ENCODE measurements at regions not wholly inside any gene's neighbourhood (a gene's known extent, or its start where the extent isn't known, plus 50 kb on each side); places are given as distances from the start of the nearest gene placed in this dataset.

DNA sequence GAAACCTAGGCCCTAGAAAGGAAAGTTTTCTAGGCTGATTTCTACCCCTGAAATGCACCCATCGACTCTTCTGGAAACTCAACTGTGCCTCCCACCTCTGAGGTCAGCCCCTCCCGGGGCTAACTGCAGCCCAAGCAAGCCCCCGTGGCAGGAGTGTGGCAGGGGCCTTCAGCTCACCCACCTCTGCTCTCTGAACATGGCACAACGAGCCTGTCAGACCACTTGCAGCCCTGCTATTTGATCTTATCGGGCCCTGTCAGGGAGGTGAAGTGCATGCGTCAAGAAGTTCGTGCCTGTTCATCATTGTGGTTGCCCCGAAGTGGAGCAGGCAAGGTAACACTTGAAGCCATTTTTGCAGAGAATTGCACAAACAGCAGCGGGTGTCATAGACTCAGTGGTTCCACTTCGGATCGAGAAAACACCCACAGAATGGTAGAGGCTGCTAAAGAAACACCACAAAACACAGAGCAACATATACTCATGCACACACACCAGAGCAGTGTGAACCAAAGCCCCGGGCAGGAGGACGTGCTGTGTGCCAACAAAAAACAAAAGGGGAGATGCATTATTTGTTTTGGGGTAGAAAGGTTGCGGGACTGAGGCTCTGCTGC is 262.7 kb downstream of the ETS1 start:
- TF ChIP-seq EZH2 (IDR thresholded peaks at IDR 0.05; ENCODE audit: borderline replicate concordance, insufficient read depth, low read length, poor library complexity, severe bottlenecking) (no peak), POLR2AphosphoS5 (IDR thresholded peaks at IDR 0.05) (no peak), RAD21 (conservative IDR thresholded peaks at IDR 0.05) (no peak)
- TF ChIP-seq, protein P1, sequence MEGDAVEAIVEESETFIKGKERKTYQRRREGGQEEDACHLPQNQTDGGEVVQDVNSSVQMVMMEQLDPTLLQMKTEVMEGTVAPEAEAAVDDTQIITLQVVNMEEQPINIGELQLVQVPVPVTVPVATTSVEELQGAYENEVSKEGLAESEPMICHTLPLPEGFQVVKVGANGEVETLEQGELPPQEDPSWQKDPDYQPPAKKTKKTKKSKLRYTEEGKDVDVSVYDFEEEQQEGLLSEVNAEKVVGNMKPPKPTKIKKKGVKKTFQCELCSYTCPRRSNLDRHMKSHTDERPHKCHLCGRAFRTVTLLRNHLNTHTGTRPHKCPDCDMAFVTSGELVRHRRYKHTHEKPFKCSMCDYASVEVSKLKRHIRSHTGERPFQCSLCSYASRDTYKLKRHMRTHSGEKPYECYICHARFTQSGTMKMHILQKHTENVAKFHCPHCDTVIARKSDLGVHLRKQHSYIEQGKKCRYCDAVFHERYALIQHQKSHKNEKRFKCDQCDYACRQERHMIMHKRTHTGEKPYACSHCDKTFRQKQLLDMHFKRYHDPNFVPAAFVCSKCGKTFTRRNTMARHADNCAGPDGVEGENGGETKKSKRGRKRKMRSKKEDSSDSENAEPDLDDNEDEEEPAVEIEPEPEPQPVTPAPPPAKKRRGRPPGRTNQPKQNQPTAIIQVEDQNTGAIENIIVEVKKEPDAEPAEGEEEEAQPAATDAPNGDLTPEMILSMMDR (IDR thresholded peaks at IDR 0.05; ENCODE audit: poor library complexity, severe bottlenecking): no peak
